ENCODE measurements at regions not wholly inside any gene's neighbourhood (a gene's known extent, or its start where the extent isn't known, plus 50 kb on each side); places are given as distances from the start of the nearest gene placed in this dataset.

GRCh38 chr10:65751218-65751617, 1174.6 kb upstream of the LRRTM3 start:
- no peak overlapping the region for H3K4me3 ChIP-seq (ENCODE audit: low read depth, low read length)
- TF ChIP-seq CTCF (conservative IDR thresholded peaks at IDR 0.05; ENCODE audit: low read depth, low read length) = no peak
- DNase-seq (ENCODE audit: low read depth) = no peak

GRCh38 chr10:65751896-65752295, 1173.9 kb upstream of the LRRTM3 start:
- no peak for DNase-seq (ENCODE audit: low read depth)
- TF ChIP-seq CTCF (conservative IDR thresholded peaks at IDR 0.05; ENCODE audit: low read depth, low read length) = no peak
- H3K4me3 ChIP-seq (ENCODE audit: low read depth, low read length) = no peak overlapping the region

DNA sequence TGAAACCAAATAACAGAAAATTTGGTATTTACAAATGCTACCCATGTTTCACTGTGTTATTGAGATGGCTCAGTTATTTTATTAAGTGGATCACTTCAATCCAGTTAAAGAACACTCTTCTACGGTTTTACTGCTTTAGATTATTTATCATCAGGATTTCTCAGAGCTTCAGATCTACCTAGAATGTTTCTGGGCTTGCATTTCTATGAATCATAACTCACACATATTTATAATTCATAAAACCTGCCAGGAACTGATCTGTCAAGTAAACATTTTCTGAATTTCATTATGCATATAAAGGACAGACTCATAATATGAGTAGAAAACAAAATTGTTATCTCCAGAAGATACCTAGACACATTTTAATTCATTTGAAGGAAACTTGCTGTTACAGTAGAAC, 1172.3 kb upstream of the LRRTM3 start:
- H3K4me3 ChIP-seq (ENCODE audit: low read depth, low read length) = no peak overlapping the region
- no peak for DNase-seq (ENCODE audit: low read depth)

GRCh38 chr10:65754112-65754511, 1171.7 kb upstream of the LRRTM3 start:
- DNase-seq (ENCODE audit: low read depth) = no peak
- no peak overlapping the region for H3K4me3 ChIP-seq (ENCODE audit: low read depth, low read length)
- TF ChIP-seq CTCF (conservative IDR thresholded peaks at IDR 0.05; ENCODE audit: low read depth, low read length) = no peak

More for the DNA sequence above, 1172.3 kb upstream of the LRRTM3 start:
- TF ChIP-seq CTCF (conservative IDR thresholded peaks at IDR 0.05; ENCODE audit: low read depth, low read length) = no peak

DNA sequence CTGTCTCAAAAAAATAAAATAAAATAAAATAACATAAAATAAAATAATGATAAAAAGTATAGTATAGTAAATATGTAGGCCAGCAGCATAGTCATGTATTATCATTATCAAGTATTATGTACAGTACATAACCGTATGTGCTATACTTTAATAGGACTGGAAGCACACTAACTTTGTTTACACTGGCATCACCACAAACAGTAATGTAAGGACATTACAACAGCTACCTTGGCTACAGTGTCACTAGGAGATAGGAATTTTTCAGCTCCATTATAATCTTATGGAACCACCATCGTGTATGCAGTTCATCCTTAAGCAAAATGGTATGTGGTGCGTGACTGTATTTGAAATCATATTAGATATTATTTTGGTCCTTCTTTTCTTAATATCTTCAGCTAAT, 1163.5 kb upstream of the LRRTM3 start:
- no peak overlapping the region for H3K4me3 ChIP-seq (ENCODE audit: low read depth, low read length)
- TF ChIP-seq CTCF (conservative IDR thresholded peaks at IDR 0.05; ENCODE audit: low read depth, low read length) = no peak
- DNase-seq (ENCODE audit: low read depth) = no peak

DNA sequence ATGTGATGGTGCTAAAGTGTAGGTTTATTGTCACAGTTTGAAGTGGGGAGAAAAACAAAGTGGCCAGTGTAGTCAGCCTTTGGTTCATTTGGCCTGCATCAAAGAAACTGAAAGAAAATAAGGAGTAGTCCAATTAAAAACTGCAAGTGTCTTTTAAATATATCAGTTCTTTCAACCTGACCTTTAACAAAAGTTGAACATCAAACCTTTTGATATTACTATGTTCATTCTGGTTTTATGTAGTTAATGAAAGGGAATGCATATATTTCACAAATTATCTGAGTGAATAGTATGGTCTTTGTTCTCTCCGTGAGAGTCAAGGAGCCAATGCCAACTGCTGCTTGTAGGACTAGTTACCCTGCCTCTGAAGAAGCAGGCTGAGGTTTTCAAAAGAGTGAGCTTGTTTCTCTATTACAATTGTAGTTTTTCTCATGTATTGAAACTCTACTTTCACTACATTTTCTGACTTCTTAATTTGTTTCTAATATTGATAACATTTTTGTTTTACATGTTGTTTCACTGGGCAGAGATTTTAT, 1160.8 kb upstream of the LRRTM3 start:
- no peak for DNase-seq (ENCODE audit: low read depth)
- TF ChIP-seq CTCF (conservative IDR thresholded peaks at IDR 0.05; ENCODE audit: low read depth, low read length) = no peak
- H3K4me3 ChIP-seq (ENCODE audit: low read depth, low read length) = no peak overlapping the region

GRCh38 chr10:65769828-65770227, 1156.0 kb upstream of the LRRTM3 start:
- H3K4me3 ChIP-seq (ENCODE audit: low read depth, low read length) = no peak overlapping the region
- DNase-seq (ENCODE audit: low read depth) = peak; percentile 94
- TF ChIP-seq CTCF (conservative IDR thresholded peaks at IDR 0.05; ENCODE audit: low read depth, low read length) = no peak

Measured in epithelial cell of proximal tubule (primary cell).